Stimulated activated CD8-positive, alpha-beta memory T cell treated with anti-CD3 and anti-CD28 coated beads, Interleukin-7, amount 100 ng/mL, for 24 hours (primary cell): ENCODE measurements at regions not wholly inside any gene's neighbourhood (a gene's known extent, or its start where the extent isn't known, plus 50 kb on each side); places are given as distances from the start of the nearest gene placed in this dataset.

ENCODE experiments used
- DNase-seq: peaks from one replicate; pipeline ENCODE4 v3.0.0-alpha.2; 2020; ENCODE audit warnings: low read depth

DNA sequence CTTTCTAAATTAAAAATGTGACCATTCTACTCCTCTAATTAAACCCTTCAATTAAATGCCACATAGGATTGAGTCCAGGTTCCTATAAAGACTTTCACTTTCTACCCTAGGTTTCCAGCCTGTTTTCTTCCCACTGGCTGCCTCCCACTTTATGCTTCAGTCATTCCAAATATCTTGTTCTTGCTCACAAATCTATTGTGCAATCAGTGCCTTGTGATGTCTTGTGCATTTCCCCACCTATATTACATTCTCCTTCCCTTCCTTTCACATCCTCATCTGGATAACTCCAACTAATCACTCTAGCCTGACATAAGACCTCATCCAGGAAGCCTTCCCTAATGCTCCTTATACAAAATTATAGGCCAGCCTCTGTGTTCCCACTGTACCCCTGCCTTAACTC is 281.7 kb upstream of the LRATD1 start:
- DNase-seq, result no peak

DNA sequence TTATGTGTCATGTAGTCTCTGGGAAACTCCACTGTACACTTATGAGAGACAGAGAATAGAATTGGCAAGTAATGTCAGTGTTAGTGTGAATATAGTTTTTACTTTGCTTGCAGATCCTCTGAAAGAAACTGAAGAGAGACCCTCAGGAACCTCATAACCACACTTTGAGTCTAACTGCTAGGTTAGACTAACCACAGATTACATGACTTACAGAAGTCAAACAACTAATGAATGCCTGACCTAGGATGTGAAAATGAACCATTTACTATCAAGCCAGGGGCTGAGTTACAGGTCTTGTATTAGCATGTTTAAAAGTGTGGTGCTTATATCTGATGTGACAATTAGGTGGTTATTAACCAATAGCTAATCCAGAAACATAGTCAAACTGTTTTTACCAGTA is 280.4 kb upstream of the LRATD1 start:
- no peak for DNase-seq

DNA sequence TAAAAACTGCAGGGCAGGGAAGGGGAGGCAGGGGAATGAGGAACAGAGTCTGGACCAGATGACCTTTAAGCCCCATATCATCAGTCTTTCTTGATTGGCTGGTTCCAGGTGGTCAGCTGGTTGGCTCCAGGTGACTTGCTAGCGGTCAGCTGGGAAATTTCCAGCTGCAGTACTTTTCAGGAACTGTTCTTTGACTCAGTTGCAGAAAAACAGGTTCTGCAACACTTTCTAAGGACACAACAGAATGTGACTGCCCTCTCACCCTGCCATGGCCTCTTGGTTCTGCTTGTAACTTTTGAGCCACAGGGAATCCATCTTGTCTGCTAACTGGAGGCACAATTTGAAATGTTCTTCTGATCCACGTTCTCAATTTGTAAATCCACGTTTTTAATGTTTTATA is 278.3 kb upstream of the LRATD1 start:
- DNase-seq, result no peak

DNA sequence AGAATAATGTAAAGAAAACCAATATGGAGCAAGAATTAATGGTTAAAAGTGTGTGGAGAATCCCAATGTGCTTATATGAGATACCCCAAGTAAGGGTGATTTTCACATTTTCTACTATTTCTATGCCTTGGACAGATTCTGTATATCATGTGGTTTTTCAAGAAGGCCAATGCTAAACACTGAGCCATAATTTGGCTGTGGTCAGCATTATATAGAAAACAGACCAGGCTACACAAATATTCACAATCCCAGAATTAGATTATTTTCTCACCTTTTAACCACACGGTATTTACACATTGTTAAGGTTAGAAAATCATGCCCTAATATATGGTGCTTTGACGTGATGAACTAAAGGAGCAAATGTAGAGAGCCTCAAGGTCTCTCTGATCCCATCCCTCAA is 277.4 kb upstream of the LRATD1 start:
- no peak for DNase-seq

DNA sequence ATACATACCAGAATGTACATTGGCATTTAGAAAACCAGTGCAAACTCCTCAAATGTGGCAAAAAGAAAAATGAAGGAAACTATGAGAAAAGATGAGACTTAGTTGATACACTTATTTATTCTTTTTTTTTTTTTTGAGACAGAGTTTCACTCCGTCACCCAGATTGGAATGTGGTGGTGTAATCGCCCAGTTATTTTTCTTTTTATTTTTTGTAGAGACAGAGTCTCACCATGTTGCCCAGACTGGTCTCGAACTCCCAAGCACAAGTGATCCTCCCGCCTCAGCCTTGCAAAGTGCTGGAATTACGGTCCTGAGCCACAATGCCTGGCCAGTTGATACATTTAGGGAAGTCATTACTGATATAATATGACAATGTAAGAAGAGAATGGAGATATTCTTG is 274.2 kb upstream of the LRATD1 start:
- DNase-seq, result no peak

DNA sequence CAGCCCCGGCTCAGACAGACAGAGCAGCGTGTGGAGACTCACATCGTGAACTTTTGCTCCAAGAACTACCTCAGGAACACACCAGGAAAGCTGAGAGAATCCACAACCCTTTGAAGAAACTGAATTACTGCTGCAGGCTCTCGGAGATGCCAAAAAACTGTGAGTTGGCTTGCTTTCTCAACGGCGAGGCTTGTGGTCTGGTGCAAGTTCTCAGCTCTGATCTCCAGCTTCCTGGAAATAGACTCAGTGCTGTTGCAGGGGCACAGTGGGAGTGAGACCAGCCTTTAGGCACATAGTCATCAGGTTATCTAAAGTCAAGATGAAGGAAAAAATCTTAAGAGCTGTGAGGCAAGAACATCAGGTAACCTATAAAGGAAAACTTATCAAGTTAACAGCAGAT is 273.7 kb upstream of the LRATD1 start:
- no peak for DNase-seq

DNA sequence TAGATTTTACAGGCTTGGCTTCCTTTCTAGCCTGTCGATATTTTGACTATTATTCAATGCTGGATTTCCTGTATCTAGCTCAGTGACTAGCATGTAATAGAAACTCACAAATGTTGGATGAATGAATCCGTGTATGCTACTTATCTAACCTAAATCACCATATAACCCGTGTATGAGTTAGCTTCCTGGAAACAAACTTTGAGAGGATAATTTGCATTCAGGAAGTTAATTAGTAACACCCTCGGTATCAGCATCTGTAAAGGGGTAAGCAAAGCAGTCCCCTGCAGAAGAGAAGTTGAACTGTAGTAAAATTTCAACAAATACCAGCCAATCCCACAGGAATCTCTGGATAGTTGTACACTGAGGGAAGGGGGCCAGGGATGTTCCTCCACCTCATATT is 269.4 kb upstream of the LRATD1 start:
- DNase-seq, result no peak

DNA sequence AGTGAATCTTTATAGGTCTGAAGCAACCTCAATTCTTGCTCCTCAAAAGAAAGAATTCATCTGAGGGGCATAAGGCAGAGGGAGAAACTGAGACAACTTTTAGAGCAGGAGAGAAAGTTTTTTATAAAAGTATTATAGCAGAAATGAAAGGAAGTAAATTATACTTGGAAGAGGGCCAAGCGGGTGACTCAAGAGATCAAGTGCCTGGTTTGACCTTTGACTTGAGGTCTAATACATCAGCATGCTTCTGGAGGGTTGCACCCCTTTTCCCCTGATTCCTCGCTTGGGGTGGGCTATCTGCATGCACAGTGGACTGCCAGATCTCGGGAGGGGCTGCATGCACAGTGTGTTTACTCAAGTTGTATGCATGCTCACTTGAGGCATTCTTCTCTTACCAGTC is 268.5 kb upstream of the LRATD1 start:
- no peak for DNase-seq

DNA sequence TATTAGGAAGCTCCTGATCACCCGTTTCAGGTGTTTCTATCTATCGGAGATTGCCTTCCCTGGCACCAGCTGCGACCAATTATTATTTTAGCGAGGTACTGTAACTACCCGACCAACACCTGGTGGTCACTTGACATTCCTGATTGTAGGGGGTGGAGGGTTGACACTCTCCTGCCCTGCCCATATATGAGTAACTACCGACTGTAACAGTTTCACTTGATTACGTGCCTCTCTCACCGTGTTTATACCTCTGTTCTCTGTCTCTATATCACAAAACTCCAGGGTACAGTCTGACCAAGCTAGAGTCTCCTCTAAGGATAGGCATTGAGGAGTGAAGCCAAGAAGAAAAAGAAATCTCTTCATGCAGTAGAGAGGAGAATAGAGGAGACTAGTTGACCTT is 268.0 kb upstream of the LRATD1 start:
- DNase-seq, result no peak

DNA sequence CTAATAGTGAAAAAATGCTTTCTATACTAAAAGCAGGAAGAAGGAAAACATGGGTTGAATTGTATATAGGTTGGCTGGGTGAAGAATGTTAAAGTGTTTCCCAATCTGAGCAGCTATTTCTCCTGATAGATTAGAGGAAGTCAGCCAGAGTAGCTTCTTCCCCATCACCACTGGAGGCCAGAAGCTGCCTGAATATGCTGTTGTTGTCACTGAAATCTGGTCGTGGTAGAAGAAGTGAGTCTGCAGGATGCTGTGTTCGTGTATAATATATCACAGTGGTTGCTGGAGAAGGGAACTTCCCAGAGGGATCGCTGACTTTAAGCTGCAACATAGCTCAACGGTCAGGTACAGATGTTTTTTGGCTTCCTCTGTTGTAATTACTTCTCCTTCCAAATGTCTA is 247.5 kb upstream of the LRATD1 start:
- no peak for DNase-seq

DNA sequence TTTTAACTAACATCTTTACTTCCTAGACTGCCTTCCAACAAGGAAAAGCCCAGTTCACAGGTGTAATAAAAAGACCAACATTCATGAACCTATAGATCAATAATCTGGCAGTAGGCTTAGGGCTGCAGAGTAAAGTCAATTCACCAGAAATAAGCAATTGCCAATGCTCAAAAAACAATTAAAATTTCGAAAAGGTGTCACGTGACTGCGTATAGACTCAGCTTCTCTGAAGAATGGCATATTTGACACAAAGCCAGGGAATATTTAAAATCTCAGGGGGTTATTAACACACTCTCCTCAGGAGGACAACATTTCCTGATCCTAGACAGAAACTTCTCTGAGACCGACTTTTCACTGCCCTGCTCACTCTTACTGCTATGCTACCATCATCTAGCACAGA is 245.2 kb upstream of the LRATD1 start:
- no peak for DNase-seq

DNA sequence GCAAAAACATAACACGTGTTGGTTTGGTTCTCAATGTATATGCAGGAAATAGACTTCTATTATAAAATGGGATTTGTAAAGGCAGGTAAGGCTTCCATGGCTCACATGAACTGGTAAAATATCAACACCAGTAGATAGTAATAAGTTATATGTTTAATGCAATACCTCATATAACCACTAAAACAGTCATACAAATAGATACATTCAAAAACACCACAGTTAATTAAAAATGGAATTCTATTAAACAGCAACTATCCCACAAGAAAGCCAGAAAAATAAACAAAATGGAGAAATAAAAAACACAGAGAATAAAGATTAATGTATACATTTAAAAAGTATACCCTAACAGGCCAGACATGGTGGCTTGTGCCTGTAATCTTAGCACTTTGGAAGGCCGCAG is 243.8 kb upstream of the LRATD1 start:
- DNase-seq, result no peak

DNA sequence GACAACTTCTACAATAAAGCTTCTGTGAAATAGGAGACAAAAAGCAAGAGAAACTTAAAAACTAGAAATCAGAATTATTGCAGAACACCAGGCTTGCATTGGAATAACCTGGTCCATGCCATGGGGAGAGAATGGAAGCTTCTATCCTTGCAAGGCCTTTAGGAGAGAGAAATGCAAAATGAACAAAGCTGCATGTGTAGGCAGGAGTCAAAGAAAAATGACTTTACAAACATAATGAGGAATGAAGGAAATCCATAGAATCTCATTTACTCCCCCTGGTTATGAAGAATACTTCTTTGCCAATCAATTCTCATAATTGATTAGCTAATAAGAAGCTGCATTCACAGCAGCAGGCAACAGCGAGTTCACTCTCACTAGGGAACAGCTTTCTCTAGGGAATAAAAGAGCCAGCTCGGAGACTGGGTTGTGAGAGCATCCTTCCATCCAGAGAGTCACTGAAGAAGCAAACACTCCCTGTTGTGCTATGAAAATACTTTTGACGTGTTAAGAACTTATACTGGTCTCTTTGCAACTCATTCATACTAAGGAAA is 235.9 kb upstream of the LRATD1 start:
- no peak for DNase-seq

DNA sequence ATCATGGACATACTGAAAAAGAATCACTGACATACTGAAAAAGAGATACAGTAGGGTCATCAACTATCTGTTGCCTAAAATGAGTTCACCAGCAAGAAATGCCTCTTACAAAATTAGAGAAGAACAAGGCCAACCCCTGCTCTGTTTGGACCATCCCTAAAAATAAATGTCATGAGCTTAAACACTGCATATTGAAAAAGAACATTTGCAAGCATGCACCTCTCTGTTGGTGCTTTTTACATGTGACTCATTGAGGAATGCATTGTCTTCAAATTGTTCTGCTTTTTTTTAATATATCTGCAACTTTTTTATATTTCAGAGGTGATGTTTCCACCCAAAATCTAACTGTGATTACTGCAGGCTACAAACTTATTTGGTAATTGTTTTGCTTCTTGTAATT is 233.9 kb upstream of the LRATD1 start:
- no peak for DNase-seq

DNA sequence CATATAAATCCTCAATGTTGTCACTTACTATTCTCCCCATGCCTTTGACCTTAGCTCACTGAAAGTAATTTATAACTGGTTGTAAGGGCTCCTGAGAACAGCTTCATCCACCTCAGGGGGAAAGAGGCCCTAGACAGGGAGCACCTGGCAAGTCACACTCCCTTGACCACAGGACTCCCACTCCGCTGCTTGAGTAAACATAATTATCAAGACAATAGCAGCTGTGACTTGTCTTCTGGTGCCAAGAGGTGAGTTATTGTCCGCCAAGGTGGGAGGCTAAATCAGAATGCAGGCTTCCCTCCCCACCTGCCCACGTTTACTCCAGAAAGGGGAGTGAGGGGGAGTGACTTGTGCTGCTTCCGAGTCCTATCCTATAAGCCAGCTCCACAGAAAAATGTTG is 230.6 kb upstream of the LRATD1 start:
- DNase-seq, result no peak

DNA sequence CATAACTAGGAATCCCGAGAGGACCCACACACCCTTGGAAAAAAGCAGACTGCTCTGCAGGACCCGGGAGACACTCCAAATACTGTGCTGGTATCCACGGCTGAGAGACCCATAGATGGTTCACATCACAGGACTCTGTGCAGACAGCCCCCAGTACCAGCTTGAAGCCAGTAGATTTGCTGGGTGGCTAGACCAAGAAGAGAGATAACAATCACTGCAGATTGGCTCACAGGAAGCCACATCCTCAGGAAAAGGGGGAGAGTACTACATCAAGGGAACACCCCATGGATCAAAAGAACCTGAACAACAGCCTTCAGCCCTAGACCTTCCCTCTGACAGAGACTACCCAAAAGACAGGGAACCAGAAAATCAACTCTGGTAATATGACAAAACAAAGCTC is 223.8 kb upstream of the LRATD1 start:
- DNase-seq, result no peak

DNA sequence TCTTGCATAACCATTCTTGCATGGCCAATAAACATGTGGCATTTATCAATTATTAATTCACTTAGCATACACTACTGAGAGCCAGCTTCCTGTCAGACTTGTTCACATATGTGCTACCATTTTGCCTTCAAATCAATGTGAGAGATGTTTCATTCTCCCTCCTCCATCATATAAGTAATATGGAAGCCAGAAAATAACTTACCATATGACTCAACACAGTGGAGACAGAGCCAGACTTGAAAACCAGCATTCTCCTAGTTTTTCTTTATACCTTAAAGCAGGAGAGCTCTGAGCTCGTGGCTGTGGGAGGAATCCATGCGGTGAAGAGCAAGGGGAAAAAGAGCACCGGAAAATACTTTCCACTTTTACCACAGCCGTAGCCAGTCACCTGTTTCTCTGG is 215.0 kb upstream of the LRATD1 start:
- DNase-seq, result no peak

DNA sequence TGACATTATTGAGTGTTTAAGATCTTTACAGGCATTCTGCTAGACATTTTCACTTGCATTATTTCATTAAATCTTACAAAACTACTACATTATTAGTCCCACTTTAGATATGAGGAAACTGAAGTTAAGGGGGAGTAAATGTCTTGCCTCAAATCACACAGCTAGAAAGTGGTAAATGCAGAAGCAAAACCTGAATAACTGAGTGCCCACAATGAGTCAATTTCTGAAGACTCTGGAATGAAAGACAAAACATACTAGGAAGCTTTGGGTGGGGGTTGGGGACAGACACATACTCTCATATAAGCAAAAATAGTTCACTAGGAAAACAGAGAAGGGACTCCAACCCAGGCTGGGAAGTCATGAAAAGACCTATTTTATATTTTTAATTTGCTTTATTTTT is 214.4 kb upstream of the LRATD1 start:
- no peak for DNase-seq

DNA sequence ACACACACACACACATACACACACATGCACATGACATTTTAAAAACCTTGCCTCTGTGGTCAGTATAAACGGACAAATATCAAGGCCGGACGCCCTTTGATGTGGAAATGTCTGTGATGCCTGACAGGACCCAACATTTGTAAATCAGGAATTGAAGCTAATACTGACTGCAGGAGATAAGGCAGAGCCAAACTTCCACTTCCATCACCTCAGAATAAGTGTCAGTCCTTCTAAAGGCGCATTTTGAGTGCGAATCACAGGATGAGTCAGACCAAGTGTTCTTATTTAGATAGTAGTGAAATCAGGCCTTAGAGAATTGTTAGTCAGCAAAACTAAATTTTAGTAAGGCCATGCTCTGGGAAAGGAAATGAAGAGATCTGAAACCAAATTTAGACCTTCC is 211.7 kb upstream of the LRATD1 start:
- no peak for DNase-seq

DNA sequence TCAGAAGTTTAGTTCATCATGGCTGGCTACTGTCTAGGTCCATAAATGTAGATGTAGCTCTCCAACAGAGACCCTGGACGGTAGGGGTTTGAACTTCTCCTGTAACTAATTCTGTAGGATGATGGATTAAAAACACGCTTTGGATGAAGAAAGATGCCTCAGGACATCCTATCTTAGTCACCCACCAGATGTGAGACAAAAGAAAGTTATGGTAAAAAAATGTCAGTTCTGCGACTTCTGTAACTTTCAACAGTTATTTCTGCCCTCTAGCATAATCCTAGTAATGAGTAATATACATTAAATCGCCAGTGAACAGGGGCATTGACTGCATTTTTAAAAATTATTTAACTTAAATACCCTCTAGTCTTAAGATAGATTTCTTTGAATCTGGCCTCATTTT is 210.1 kb upstream of the LRATD1 start:
- DNase-seq, result no peak

DNA sequence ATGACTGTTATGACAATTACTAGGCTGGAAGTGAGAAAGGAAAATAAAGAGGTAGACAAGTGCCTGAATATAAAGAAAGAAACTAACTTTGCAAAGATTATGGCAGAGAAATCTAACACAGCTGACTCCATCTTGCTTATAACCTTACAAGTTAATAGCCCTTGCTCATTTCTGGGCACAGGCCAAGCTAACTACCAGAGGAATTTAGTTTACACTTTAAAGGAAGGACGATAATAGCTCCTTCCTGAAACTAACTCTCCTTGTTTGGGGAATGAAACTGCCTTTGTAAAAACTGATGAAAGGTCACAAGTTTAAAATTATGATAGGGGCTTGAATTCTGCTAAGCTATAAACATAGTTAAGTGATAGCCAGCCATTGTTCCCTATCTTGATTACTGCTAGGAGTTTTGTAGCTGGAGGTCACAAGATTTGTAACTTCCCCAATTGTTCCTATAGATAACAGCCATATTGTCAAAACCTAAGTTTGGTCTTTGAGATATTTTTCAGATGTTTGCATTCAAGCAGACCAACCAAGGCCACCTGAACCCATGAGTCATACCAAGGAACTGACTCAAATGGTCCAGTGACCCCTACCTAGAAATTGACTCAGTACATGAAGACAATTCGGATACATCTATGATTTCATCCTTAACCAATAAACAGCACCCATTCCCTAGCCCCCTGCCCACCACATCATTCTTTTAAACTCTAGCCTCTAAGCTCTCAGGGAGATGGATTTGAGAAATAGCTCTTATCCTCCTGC is 209.2 kb upstream of the LRATD1 start:
- DNase-seq, result no peak

DNA sequence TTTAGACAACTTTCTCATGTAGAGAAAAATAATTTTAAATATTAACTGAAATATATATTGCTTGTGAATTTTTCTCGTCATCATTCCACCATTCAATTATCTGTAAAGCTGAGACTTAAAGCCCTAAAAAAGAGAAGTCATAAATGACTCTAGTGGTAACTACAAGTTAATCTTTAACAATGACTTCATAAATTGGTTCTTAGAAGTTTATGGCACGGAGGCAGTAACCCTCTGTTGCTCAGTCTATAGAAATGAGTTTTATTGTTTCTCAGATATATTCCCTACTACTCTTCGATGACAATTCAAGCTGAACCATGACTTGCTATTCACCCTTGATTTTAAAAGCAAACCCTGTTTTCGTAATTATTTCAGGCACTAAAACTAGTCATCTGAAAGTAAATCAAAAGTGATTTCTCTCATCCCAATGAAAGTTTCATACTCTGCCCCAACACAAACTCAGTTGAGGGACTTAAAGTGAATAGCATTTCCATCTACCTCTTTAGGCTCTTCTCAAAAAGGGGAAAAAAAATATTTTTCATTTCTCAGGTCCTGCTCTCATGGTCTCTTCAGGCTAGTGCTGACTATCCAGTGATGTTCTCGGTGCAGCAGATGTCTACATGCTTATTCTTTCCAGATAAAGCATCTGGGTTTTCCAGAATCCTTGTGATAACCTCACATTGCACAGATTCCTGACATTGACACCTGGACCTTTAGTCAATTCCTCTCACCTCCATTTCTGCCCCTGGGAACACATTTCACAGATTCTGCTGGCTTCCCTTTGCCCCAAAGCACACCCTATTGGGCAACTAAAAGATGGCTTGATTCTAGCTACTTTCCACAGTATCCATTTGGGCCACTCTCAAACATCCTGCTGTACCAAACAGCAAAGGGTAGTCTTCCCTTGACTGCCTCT is 207.8 kb upstream of the LRATD1 start:
- DNase-seq, result no peak

DNA sequence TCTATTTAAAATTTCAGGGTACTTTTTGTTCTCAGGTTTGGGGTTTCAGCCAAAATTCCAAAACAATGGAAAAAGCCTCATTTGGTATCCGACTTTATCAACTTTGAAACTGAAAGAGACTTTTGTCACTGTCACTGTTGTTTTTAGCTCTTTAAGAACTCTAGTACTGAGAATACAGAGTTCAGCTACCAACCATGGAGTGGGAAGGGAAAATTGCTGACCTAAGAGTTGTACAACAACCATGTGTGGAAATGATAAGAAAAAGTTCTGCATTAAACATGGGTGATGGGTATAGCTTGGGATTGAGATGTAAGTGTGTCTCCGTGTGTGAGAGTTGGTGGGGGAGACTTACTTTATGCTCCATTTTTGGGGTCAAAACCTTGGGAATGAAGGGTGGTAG is 206.6 kb upstream of the LRATD1 start:
- no peak for DNase-seq
